NOMO-1 (cell line): ENCODE measurements at regions not wholly inside any gene's neighbourhood (a gene's known extent, or its start where the extent isn't known, plus 50 kb on each side); places are given as distances from the start of the nearest gene placed in this dataset.
"Not testable (repeated sequence)": the region's sequence is repeated elsewhere in the genome, so short reads cannot be mapped to it uniquely, and the experiment has no call there.

Experiments used
- DNase-seq, 2 experiments: peaks; one replicate each; lab custom pipeline; 2025; ENCODE audit not compliant: unreplicated experiment in 2 of 2; lab: John Stamatoyannopoulos, UW

DNA sequence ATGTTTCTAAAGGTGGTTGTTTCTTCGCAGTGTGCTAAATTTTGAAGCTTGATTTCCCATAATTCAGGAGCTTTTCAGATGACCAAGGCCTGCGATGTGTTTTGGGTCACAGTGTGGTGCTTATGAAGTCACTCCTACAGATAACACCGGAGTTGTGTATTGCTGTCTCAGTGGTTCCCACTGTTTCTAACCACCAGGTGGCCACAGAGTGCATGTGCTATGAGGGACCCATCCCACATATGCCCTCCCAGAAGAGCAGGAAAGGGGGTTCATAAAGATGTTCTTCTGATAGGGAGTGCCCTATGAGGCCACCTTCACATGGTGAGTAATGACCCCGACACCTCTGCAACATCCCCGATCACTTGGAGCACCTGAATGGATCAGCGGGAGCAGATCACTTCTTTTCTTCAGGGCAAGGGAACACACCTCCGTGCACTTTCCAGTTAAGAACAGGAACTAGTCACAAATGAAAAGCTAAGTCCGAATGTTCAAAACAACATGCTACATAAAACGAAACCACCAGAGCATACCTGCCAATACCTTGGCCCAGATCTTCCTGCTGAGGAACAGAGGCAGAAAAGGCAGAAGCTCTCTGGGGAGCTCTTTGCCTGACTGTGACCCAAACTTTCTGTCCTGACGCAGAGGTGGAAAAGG is 262.1 kb downstream of the FAM72C start:
- not testable (repeated sequence) for DNase-seq

DNA sequence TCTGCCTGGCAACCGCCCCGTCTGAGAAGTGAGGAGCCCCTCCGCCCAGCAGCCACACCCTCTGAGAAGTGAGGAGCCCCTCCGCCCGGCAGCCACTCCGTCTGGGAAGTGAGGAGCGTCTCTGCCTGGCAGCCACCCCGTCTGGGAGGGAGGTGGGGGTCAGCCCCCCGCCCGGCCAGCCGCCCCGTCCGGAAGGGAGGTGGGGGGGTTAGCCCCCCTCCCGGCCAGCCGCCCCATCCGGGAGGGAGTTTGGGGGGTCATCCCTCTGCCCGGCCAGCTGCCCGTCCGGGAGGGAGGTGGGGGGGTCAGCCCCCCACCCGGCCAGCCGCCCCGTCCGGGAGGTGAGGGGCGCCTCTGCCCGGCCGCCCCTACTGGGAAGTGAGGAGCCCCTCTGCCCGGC is 269.0 kb downstream of the FAM72C start:
- not testable (repeated sequence) for DNase-seq

DNA sequence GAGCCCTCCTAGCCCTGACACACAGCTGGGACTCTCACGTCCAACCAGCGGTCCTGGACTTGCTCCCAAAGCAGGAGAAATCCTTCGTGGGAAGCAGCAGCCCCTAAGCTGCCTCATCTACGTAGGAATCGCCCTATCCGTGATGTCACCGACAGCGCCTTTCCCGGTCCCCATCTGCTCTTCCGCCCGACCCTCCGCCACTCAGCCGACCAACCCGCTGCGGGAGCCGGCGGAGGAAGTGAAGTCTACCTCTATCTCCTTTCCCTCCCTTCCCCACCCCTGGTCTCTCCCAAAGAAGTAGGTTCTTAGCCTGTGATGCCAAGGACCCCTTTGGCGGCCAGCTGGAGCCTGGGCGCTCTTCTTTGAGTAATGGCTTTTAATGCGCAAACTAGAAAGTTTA is 272.1 kb downstream of the FAM72C start:
- no peak for DNase-seq

DNA sequence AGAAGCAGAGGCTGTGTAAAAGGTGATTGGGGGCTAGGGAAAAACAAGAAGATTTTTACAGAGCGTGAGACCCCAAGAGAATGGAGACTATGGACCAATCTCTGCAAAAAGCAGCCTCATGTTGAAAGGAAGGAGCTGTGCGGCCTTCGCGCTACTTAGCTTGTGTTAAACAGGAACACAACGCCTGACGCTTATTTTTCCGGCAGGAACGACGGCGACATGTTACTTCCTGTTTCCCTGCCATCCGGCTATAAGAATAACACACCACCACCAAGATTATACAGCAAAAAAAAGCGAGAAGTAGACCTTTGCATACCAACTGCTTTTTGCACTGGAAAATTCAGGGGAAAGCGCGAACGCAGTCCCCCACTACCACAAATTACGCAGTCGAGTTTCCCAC is 272.7 kb downstream of the FAM72C start:
- DNase-seq: no peak

DNA sequence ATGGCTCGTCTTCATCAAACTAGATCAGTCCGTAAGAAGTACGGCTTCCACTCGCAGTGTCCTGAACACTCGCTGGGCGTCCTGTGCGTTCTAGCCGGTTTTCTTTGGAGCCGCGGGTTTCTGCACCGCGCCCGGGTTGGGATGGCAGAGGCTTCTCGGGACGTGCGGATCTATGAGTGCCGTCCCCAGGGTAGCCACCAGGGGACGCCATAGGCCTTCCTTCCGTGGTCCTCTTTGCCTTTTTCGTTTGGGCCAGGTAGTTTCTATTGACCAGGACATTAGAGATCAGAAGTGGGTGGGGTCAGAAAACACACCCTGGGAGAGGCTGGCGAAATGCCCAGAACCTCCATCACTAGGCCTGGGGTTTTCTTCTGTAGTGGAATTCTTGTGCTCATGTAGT is 273.8 kb downstream of the FAM72C start:
- DNase-seq: no peak

DNA sequence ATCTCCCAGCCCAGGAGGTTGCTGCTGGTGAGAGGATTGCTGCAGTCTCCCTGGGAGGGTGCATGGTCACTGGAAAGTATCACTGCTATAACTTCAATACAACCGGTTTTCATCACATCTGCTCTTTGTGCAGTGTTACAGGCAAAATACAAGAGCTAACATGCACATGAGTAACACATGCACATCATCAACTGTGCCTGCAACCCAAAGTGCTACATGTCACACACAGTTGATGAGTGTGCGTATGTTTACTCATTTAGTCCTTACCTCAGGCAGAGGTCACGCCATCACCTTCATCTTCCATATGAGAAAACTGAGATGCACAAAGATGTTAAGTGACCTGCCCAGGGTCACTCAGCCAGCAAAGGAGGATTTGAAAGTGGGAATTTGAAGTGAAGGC is 277.7 kb downstream of the FAM72C start:
- DNase-seq: no peak

DNA sequence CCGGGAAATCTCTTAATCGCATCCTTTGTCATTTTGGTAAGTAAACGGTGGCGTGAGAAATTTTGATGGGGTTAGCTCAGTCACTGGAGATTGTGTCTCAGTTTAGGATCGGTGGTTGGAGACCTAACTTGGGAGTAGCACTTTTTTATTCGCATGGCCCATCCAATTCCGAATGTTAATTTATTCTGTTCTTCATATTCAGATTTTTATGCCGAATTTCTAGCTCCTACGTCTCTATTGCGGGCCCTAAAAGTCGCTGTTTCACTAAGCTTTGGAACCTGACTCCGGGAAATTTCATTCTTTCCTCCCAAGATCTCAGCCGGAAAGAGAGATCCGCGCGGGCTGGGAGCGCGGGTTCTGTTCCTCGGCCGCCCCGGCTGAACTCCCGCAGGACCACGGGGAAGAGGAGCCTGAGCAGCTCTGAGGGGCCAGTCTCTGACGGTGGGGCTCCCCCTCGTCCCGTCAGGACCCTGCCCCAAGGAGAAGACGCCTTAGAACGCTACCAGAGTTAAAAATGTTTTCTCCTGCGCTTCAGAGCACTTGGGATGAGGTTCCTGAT is 279.7 kb downstream of the FAM72C start:
- no peak for DNase-seq

DNA sequence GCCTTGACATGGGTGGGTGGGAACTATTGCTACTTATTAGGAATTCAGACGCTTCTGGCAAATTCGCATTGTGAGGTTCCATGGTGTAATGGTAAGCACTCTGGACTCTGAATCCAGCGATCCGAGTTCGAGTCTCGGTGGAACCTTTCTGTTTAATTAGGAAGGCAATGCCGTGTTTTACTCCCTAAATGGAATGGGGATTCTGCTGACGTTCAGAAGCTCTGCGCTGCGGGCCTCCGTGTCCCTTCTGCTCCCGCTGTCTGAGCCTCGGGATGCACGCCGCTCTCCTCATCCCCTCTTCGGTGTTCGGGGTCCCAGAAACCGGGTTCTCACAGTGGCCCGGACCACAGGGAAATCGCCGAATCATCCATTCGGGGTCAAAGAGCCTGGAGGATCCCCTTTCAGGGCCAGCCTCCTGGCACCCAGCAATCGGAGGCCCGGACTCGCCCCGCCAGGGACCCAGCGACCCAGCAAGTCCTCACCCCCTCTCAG is 280.3 kb downstream of the FAM72C start:
- no peak for DNase-seq

DNA sequence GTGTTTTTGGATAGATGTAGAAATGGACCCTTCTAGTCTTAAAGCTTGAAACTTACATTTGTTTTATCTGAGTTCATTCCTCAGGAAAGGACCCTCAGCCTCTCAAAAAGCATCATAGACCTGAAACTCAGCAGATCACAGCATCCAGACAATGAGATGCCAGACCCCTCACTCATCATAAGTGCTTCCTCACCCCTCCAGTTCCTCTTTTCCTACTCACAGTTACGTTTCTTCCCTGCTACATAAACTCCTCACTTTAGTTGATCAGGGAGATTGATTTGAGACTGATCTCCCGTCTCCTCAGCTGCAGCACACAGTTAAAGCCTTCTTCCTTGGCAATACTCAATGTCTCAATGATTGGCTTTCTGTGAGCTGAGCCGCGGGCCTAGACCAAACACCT is 282.0 kb downstream of the FAM72C start:
- no peak for DNase-seq

DNA sequence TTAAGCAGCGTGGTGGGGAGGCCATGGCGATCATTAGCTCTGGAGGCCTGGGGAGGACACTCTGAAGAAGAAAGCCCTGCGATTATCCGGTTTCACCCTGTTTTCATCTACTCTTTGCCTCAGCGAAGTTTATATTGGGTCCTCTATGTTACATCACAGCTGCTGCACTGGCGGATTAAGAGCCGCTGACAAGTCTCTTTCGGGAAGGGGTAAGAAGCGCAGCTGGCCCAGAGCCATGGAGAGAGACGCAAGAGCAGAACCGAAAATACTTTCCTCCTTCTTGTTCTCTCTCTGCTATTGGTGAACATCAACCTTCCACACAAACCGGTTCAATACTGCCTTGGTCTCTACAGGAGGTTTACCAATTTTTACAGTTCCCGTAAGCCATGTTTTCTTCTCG is 291.5 kb downstream of the FAM72C start:
- DNase-seq: no peak

DNA sequence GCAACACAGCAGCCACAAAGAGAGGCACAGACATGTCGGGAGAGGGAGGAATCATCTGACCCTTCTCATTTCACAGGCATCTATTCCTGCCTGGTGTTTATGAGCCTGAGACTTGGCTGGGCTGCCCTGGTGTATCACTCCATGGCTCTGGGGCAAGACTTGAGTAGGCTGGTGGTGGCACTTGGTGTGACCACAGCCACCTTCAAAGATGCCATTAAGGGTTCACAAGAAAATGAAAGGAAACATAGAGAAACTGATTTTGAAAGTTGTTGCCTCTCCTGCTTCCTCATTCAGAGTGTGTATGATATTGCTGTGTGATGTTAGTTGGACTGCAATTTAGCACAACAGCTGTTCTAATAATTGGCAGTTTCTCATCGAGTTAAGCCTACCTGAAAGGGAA is 298.8 kb downstream of the FAM72C start:
- DNase-seq: no peak

DNA sequence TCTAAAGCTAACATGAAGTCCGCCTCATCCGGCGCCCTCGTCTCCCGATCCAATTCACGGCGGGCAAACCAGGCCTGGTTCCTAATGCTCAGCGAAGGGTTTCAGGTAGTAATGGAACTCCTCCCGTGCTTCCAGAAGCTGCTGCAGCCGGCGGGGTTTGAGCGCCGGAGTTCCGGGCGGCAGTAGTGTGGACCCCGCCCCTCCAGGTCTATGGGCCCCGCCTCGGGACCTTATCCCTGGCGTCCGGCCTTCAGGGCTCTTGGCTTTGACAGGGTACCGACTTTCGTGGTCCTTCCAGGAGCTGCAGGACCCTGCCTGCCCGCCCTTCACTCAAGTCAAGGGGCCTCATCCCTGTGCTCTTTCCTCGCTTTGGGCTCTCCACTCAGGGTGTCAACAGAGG is 304.1 kb downstream of the FAM72C start:
- no peak for DNase-seq

DNA sequence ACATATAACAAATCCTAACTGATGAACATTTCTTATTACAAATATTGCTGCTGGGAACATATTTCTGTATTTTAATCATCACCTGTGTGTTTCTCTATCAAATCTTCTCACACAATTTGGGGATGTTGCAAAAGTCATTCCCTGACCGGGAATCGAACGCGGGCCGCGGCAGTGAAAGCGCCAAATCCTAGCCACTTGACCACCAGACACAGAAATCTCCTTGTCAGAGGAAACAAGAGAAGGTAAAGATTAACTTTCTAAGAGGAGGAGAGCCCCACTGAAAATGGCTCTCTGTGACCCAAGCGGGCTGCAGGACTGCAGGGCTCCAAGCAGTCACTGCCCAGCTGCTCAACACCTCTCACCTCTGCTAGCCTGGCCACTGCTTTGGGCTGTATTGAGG is 304.9 kb downstream of the FAM72C start:
- no peak for DNase-seq

DNA sequence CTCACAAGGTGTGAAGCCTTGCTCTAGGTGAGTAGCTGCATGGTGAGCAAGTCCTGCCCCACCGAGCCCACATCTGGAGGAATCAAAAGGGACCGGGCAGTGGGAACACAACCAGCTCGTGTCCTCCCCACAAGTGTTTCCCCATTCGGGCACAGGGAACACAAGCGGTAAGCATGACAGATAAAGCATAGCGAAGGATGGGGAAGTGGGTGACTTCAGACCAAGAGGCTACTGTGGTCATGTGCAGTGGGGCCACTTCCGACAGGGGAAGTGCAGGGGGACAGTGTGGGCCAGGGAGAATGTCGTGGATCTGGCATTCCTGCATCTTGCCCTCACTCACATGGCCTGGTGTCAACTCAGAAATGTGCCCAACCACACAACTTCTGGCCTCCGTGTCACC is 306.2 kb downstream of the FAM72C start:
- no peak for DNase-seq

DNA sequence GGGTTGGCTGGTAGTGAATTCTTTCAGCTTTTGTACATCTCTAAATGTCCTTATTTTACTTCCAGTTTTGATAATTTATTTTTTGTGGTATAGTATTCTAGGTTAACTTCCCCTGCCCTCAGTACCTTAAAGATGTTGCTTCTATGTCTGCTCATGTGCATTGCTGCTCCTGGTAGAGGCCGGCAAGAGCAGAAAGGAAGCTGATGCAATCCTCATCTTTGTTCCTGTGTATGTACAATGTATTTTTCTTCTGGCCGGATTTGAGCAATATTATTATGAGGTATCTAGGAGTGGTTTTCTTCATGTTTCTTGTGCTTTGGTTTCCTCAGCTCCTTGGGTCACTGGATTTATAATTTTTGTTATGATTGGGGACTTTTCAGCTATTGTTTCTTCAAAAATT is 308.7 kb downstream of the FAM72C start:
- not testable (repeated sequence) for DNase-seq

DNA sequence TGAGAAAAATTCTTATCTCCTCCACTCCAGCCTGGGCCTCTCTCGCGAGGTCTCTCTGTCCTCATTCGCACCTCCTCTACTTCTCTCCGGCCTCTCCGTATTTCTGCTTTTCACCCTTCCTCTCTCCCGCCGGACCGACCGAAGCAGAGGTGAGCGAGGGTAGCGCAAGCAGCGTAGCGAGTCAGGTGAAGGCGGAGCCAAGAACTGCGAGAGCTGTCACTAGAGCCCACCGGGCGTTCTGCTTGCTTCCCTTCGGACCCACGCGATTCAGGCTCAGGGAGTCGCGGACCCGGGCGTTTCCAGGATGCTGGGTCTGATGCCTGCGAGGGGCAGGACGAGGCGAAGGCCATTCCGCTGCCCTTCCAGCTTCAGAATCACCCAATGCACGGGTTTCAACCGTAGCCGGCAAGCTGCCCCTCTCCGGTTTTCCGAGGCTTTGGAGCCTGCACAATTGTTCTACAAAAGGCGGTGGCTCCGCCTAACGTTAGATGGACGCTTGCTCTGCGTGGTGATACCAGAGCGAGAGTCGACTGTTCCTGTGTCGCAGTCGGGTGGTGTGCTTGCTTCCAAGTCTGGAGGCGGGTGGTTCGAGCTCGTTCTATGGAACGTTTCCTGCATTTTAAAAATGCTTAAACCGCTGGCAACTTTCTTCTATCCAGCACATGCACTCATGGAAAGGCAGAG is 310.2 kb downstream of the FAM72C start:
- no peak for DNase-seq

DNA sequence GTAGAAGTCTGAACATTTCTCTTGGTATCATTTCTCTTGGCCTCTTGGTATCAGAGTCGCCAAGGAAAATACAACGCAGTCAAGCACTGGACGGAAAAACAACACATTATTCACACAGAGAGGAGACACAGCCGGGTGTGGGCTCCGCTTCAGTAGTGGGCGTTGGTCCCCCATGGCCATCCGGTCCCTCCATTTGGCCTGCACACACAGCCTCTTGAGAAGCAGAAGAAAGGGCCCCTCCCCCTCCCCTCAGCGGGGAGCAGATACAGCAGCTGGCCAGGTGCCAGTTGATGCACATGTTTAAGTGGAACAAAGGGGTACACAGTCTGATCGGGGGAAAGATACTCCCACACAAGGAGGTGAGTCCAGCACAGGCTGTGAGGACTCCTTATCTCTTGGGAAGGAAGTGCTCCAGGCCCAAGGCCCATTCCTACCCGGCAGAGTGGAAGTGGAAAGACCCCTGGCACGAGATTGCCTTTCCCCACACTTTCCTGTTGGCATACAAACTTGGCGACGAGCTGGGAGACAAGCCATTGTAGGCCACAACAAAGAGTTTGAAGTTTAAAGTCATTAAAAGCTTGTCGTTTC is 311.3 kb downstream of the FAM72C start:
- no peak for DNase-seq

DNA sequence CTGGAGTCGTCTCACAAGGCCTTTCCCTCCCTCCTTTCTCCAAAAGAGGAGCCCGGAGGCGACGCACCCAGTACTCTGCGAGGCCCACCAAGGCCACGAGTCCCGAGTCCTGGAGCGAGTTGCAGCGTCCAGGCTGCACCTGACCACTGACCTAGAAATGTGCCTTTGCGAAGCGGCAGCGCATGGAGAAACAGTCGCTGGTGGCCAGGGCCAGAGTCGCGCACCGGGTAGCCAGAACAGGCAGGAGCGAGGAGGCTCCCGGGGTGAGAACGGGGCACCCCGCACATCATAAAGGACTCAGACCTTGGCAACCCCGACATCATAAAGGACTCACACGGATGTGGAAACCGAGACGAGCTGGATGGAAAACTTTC is 318.4 kb downstream of the FAM72C start:
- no peak for DNase-seq

DNA sequence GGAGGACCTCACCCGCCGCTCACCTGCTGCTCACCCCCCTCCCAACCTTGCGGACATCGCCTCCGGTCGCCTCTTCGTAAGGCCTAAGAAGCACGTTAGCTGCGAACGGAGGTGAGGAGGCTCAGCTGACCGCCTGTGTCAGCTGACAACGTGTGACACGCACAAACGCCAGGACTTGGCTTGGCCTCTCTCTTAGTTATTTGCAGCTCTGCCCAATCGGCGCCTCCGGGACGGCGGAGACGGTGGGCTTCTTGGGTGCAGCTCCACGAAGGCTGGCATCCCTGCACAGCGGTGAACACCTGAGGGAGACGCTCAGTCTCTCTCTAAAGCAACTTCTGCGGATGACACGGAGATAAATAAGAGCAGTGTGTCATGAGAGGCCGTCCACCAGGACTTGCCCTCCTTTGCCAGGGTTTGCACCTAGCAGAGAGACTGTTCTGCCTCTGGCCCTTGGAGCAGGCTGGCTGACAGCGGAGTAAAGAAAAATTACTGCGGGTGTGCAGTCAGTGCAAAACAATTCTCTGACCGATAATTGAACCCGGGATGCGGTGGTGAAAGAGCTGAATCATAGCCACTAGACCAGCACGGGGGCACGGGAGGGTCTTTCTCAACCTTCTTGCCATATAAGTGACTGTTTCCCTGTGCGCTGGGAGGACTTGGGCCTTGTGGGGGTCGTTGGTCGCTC is 318.9 kb downstream of the FAM72C start:
- DNase-seq: no peak

DNA sequence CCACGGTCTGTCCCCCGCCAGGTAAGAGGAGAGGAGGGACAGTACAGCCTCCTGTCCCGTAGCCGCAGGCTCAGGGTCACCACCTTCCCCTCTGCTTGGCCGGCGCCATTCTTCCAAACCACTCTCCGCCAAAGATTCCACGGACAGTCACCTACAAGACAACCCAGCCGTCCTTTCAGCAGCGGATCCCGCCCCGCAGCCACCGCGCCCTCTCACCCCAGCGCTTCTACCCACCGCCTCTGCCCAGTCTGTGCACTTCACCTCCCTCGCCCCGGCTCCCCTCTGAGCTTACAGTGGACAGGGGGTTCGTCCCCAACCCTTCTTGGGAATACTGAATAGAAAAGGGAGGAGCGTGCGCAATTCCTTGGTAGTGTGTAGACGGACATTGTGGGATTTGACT is 319.6 kb downstream of the FAM72C start:
- DNase-seq: no peak

DNA sequence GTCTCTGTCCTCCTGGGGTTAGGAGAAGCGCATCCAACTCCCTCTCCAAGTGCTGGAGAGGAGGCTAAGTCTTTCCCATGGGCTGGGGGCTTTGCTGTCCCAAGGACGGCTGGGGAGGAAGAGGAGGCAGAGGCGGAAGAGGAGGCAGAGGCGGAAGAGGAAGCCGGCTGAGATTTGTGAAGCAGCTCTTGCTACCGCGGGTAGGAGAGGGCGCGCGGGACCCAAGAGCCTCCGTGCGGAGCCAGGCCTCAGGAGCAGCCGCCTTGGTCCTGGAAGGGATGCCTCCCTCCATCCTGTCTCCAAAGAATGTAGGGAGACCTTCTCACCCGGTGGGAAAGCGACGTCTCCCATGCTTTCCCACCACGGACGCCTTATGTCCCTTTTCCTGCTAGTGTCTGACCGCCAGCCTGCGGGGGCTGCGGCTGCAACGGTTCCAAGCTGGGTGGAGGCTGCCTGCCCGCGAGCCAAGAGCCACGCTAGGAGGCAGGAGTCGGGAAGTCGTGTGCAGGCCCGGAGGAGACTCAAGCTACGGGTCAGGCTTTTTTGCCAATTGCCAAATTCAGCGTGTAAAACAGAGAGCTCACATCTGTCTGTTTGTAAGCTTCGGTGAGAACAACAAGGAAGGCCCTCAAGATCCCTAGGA is 320.3 kb downstream of the FAM72C start:
- no peak for DNase-seq
